ENCODE measurements at regions not wholly inside any gene's neighbourhood (a gene's known extent, or its start where the extent isn't known, plus 50 kb on each side); places are given as distances from the start of the nearest gene placed in this dataset.

GRCh38 chr4:117527601-117528000 lies 442.2 kb upstream of the TRAM1L1 start:
- TF ChIP-seq CTCF (conservative IDR thresholded peaks at IDR 0.05; ENCODE audit: low read depth, low read length) (no peak), EZH2 (IDR thresholded peaks at IDR 0.05; ENCODE audit: low read length, unreplicated experiment) (no peak), EZH2phosphoT487 (IDR thresholded peaks at IDR 0.05; ENCODE audit: borderline replicate concordance, low read length) (no peak)

Measured in PC-3 (cell line).